ENCODE measurements at regions not wholly inside any gene's neighbourhood (a gene's known extent, or its start where the extent isn't known, plus 50 kb on each side); places are given as distances from the start of the nearest gene placed in this dataset.
"Not testable (repeated sequence)": the region's sequence is repeated elsewhere in the genome, so short reads cannot be mapped to it uniquely, and the experiment has no call there.

GRCh38 chr5:172509405-172509781 is 55.1 kb upstream of the SH3PXD2B start:
- DNase-seq (ENCODE audit: low spot score), result no peak
- in situ Hi-C loops (cut with MboI; ENCODE audit: low pct_unique_long_range_greater_than_20kb, low sequenced_read_pairs, unreplicated experiment), result no loop called here
- TF ChIP-seq, protein P1, sequence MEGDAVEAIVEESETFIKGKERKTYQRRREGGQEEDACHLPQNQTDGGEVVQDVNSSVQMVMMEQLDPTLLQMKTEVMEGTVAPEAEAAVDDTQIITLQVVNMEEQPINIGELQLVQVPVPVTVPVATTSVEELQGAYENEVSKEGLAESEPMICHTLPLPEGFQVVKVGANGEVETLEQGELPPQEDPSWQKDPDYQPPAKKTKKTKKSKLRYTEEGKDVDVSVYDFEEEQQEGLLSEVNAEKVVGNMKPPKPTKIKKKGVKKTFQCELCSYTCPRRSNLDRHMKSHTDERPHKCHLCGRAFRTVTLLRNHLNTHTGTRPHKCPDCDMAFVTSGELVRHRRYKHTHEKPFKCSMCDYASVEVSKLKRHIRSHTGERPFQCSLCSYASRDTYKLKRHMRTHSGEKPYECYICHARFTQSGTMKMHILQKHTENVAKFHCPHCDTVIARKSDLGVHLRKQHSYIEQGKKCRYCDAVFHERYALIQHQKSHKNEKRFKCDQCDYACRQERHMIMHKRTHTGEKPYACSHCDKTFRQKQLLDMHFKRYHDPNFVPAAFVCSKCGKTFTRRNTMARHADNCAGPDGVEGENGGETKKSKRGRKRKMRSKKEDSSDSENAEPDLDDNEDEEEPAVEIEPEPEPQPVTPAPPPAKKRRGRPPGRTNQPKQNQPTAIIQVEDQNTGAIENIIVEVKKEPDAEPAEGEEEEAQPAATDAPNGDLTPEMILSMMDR (IDR thresholded peaks at IDR 0.05; ENCODE audit: extremely low read depth, insufficient read depth, missing control alignments), result no peak

DNA sequence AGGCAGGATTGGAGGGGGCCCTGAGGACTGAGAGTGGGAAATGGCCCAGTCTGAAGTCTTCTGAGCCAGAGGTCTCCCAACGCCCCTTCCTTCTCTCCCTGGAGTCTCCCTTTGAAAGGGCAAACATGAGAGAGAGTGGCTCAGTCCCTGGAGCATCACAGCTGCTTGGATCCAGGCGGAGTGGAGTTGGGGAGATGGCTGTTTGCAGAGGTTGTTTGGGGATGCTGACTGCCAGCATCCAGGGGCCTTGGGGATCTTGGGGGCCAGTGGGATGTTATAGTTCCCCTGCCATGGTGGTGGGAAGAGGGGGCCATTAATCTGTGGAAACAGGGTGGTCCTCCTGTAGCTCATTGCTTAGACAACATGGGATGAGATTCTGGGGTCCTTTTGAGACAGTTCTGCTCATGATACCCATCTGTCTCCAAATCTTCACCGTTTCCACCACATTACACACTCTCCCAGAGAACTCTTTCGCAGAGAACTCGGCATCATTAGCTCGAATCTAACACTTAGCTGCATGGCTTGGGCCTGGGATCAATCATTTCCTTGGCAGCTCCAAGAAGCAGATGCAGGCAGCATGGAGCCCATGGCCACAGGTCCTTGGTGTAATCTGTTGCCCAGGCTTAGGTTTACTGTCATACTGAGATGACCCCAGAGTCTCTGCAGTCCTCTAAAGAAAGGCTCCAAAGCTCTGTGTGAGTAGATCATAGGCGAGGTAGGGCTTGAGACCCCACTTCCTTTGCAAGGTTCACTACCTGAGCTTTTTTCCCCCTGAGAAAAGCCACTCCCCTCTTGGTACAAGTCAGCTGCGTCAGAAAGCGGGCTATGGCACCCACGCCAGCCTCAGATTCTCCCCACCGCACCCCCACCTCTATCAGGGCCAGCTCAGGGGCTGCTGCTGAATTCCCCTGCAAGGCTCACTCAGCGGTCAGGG is 54.4 kb upstream of the SH3PXD2B start:
- DNase-seq (ENCODE audit: low spot score), result no peak
- TF ChIP-seq, protein P1 (IDR thresholded peaks at IDR 0.05; ENCODE audit: extremely low read depth, insufficient read depth, missing control alignments), result no peak
- in situ Hi-C loops (cut with MboI; ENCODE audit: low pct_unique_long_range_greater_than_20kb, low sequenced_read_pairs, unreplicated experiment), result no loop called here

DNA sequence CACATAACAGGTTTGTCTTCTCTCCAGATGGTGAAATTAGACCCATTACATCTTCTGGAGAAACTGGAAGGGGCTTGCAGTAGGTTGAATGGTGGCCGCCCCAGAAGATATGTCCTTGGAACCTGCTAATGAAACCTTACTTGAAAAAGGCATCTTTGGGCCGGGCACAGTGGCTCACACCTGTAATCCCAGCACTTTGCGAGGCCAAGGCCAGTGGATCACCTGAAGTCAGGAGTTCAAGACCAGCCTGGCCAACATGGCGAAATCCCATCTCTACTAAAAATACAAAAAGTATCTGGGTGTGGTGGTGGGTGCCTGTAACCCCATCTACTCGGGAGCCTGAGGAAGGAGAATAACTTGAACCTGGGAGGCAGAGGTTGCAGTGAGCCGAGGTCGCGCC is 53.2 kb upstream of the SH3PXD2B start:
- in situ Hi-C loops (cut with MboI; ENCODE audit: low pct_unique_long_range_greater_than_20kb, low sequenced_read_pairs, unreplicated experiment); DNase-seq (ENCODE audit: low spot score): not testable (repeated sequence)

DNA sequence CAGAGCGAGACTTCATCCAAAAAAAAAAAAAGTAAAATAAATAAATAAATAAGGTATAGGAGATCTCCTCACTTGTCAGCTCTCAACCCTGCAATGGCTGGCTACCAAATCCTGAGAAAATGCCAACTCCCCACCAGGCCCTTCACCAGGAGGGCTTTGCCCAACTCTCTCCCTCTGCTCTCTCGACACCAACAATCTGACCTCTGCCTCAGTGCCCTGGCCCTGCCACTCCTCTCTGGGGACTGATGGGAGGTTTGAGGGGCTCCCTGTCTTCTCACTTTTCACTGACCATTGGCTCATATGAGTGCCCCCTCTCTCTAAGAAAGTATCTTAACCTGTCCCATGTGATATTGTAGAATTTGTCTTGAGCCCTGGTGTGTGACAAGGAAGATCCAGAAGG is 52.6 kb upstream of the SH3PXD2B start:
- TF ChIP-seq, protein P1 (IDR thresholded peaks at IDR 0.05; ENCODE audit: extremely low read depth, insufficient read depth, missing control alignments), result no peak
- in situ Hi-C loops (cut with MboI; ENCODE audit: low pct_unique_long_range_greater_than_20kb, low sequenced_read_pairs, unreplicated experiment), result no loop called here
- DNase-seq (ENCODE audit: low spot score), result no peak

GRCh38 chr5:172506251-172506650 is 51.9 kb upstream of the SH3PXD2B start:
- in situ Hi-C loops (cut with MboI; ENCODE audit: low pct_unique_long_range_greater_than_20kb, low sequenced_read_pairs, unreplicated experiment), result no loop called here
- DNase-seq (ENCODE audit: low spot score), result no peak
- TF ChIP-seq, protein P1 (IDR thresholded peaks at IDR 0.05; ENCODE audit: extremely low read depth, insufficient read depth, missing control alignments), result no peak

DNA sequence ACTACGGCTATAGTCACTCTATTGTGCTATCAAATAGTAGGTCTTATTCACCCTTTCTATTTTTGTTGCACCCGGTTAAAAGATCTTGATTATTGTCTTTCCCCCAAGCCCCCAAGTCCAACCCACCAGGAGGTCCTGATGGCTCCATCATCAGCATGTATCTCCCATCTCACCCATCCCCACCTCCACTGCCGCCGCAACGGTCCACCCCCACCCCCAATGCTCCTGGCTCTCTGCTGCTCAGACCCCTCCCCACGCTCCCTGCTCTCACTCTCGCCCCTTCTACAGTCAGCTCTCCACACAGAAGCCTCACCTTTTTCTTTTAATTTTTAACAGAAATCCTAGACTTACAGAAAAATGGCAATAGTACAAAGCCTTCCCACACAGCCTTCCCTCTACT is 51.5 kb upstream of the SH3PXD2B start:
- DNase-seq (ENCODE audit: low spot score), result no peak
- TF ChIP-seq, protein P1 (IDR thresholded peaks at IDR 0.05; ENCODE audit: extremely low read depth, insufficient read depth, missing control alignments), result no peak
- in situ Hi-C loops (cut with MboI; ENCODE audit: low pct_unique_long_range_greater_than_20kb, low sequenced_read_pairs, unreplicated experiment), result no loop called here

- TF ChIP-seq, protein P1 (IDR thresholded peaks at IDR 0.05; ENCODE audit: extremely low read depth, insufficient read depth, missing control alignments), result no peak
- in situ Hi-C loops (cut with MboI; ENCODE audit: low pct_unique_long_range_greater_than_20kb, low sequenced_read_pairs, unreplicated experiment), result no loop called here
- DNase-seq (ENCODE audit: low spot score), result no peak
Observed at GRCh38 chr5:172505403-172505759, 51.1 kb upstream of the SH3PXD2B start.

Data from GM13977 (cell line).